ENCODE measurements at regions not wholly inside any gene's neighbourhood (a gene's known extent, or its start where the extent isn't known, plus 50 kb on each side); places are given as distances from the start of the nearest gene placed in this dataset.
"Not testable (repeated sequence)": the region's sequence is repeated elsewhere in the genome, so short reads cannot be mapped to it uniquely, and the experiment has no call there.

- H3K9me3 Mint-ChIP-seq: no peaks in the 10 kb centered on the region
- ATAC-seq (replicated peaks): no peak
- H3K4me3 Mint-ChIP-seq: no peak overlapping the region
- H3K36me3 Mint-ChIP-seq (ENCODE audit: low read depth): no peaks in the 10 kb centered on the region
- H3K4me1 Mint-ChIP-seq: no peaks in the 10 kb centered on the region
- H3K27ac Mint-ChIP-seq: no peak overlapping the region
- H3K27me3 Mint-ChIP-seq: no peaks in the 10 kb centered on the region
These were observed 131.9 kb upstream of the ZC3H12C start for GRCh38 chr11:109961261-109961660.

DNA sequence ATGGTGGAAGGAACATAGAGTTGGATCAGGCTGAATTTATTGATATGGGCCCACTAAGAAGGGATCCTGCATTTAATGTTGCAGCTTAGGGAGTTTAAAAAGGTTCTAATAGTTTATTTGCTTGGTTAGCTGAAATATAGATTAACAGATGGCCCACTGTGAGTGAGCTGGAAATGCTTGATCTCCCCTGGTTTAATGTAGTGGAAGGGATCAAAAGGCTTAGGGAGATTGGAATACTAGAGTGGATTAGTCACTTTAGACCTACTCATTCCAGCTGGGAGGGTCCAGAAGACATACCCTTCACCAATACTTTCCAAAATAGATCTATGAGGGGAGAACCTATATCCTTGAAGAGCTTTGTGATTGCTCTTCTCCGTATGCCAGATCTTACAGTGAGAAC, 130.1 kb upstream of the ZC3H12C start:
- Mint-ChIP-seq H3K27me3 (no peaks in the 10 kb centered on the region), H3K4me3 (no peak overlapping the region)
- ATAC-seq (replicated peaks): no peak

GRCh38 chr11:109964487-109964886, 128.7 kb upstream of the ZC3H12C start:
- no peak overlapping the region for H3K4me3 Mint-ChIP-seq
- H3K27me3 Mint-ChIP-seq: no peaks in the 10 kb centered on the region
- no peaks in the 10 kb centered on the region for H3K9me3 Mint-ChIP-seq
- no peak overlapping the region for H3K27ac Mint-ChIP-seq
- no peaks in the 10 kb centered on the region for H3K4me1 Mint-ChIP-seq
- ATAC-seq (replicated peaks): no peak
- H3K36me3 Mint-ChIP-seq (ENCODE audit: low read depth): no peaks in the 10 kb centered on the region

More for the DNA sequence above, 130.1 kb upstream of the ZC3H12C start:
- no peaks in the 10 kb centered on the region for H3K9me3 Mint-ChIP-seq
- no peak overlapping the region for H3K27ac Mint-ChIP-seq
- no peaks in the 10 kb centered on the region for H3K4me1 Mint-ChIP-seq
- H3K36me3 Mint-ChIP-seq (ENCODE audit: low read depth): no peaks in the 10 kb centered on the region

GRCh38 chr11:109965445-109965844, 127.7 kb upstream of the ZC3H12C start:
- H3K36me3 Mint-ChIP-seq (ENCODE audit: low read depth); H3K9me3 Mint-ChIP-seq: not testable (repeated sequence)

GRCh38 chr11:109965926-109966325, 127.3 kb upstream of the ZC3H12C start:
- H3K36me3 Mint-ChIP-seq (ENCODE audit: low read depth); ATAC-seq (replicated peaks); H3K27me3 Mint-ChIP-seq: not testable (repeated sequence)

More at GRCh38 chr11:109965445-109965844, 127.7 kb upstream of the ZC3H12C start:
- H3K27me3 Mint-ChIP-seq; H3K4me3 Mint-ChIP-seq; H3K4me1 Mint-ChIP-seq; H3K27ac Mint-ChIP-seq; ATAC-seq (replicated peaks): not testable (repeated sequence)

DNA sequence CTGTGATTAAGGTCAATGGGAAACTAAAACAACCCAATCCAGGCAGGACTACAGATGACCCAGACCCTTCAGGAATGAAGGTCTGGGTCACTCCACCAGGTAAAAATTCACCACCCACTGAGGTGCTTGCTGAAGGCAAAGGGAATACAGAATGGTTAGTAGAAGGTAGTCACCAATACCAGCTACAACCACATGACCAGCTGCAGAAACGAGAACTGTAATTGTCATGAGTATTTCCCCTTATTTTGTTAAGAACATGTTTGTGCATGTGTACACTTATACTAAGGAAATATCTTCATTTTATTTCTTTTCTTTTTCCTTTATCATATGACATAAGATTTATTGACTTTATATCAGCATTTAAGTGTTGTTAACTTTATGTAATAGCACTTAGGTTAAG, 126.1 kb upstream of the ZC3H12C start:
- H3K9me3 Mint-ChIP-seq; H3K36me3 Mint-ChIP-seq (ENCODE audit: low read depth); ATAC-seq (replicated peaks); H3K4me1 Mint-ChIP-seq; H3K27ac Mint-ChIP-seq; H3K27me3 Mint-ChIP-seq; H3K4me3 Mint-ChIP-seq: not testable (repeated sequence)

More at GRCh38 chr11:109965926-109966325, 127.3 kb upstream of the ZC3H12C start:
- H3K4me1 Mint-ChIP-seq, H3K27ac Mint-ChIP-seq, H3K9me3 Mint-ChIP-seq, H3K4me3 Mint-ChIP-seq: not testable (repeated sequence)

- no peaks in the 10 kb centered on the region for H3K9me3 Mint-ChIP-seq
- no peak overlapping the region for H3K4me3 Mint-ChIP-seq
- H3K27me3 Mint-ChIP-seq: peaks cover 7% of the 10 kb centered on the region
- H3K36me3 Mint-ChIP-seq (ENCODE audit: low read depth): no peaks in the 10 kb centered on the region
- ATAC-seq (replicated peaks): no peak
- H3K4me1 Mint-ChIP-seq: peaks cover 4% of the 10 kb centered on the region
- no peak overlapping the region for H3K27ac Mint-ChIP-seq
These were observed 124.9 kb upstream of the ZC3H12C start for GRCh38 chr11:109968299-109968698.

DNA sequence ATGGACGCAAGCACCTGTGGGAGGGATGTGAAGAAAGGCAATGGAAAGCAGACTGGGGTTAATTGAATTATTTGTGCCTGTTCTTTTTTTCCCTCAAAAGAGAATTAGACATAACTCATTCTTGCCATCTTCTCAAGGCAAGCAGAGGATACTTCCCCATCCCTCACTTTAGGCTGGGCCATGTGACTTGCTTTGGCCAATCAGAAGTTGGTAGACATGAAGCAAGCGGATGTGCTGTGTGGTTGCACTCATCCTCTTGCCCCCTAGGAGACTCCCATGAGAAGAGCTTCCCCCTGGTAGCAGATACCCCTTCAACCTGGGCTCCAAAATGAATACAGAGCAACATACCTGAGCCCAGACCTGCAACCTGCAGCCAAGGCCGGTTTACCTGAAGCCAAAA, 124.4 kb upstream of the ZC3H12C start:
- Mint-ChIP-seq H3K27ac (no peak overlapping the region), H3K4me3 (no peak overlapping the region), H3K36me3 (ENCODE audit: low read depth) (no peaks in the 10 kb centered on the region), H3K9me3 (no peaks in the 10 kb centered on the region), H3K4me1 (peaks cover 4% of the 10 kb centered on the region), H3K27me3 (peaks cover 7% of the 10 kb centered on the region)
- no peak for ATAC-seq (replicated peaks)

DNA sequence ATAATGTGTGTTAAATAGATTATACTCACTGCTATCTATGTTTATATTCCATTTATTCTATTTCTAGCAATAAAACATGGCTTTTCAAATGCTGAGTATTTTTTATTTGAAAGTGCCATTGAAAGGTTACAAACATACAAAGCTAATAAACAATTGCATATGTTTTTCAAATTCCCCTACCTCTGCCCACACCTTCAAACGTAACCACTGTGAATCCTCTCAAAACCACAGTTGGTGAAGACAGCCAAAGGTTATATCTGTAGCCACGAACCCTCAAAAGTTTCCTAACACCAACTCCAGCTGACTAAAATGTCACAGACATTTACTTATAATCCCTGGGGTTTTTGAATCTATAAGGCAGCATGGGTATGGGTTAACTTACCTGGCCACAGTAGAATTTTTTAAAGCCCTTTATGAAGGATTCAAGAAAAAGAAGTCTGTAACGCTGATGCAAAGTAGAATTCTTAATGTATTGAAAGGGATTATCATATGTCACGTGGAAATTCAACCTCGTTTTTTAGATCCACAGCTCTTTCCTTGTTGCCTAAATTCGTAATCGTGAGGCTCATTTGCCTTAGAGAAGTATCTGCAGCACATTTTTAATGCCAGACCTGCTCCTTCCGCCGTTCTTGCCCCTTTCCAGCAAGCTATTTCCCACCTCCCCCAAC, 122.5 kb upstream of the ZC3H12C start:
- no peaks in the 10 kb centered on the region for H3K36me3 Mint-ChIP-seq (ENCODE audit: low read depth)
- ATAC-seq (replicated peaks): peak; percentile 51
- H3K27me3 Mint-ChIP-seq: peaks cover 16% of the 10 kb centered on the region
- H3K4me3 Mint-ChIP-seq: no peak overlapping the region
- no peak overlapping the region for H3K27ac Mint-ChIP-seq
- H3K4me1 Mint-ChIP-seq: peaks cover 4% of the 10 kb centered on the region
- peaks cover 4% of the 10 kb centered on the region for H3K9me3 Mint-ChIP-seq

DNA sequence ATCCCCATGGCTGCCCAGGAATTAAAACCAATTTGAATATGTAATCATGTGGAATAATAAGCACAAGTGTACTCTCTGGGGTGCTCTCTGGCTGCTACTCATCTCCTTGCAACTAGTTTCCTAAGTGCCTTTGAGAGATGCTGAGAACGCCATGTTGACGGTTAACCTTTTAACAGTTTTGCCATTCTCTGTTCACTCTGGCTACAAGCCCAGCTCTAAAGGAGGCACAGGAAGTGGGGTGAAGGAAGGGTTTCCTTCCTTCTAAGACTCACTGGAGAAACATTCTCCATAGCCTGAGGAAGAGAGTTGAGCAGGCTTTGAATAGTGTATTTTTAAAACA, 122.0 kb upstream of the ZC3H12C start:
- Mint-ChIP-seq H3K27me3 (peaks cover 16% of the 10 kb centered on the region), H3K36me3 (ENCODE audit: low read depth) (no peaks in the 10 kb centered on the region), H3K9me3 (peaks cover 4% of the 10 kb centered on the region), H3K4me1 (peaks cover 4% of the 10 kb centered on the region), H3K4me3 (no peak overlapping the region), H3K27ac (no peak overlapping the region)
- no peak for ATAC-seq (replicated peaks)

- Mint-ChIP-seq H3K4me3 (no peak overlapping the region), H3K9me3 (peaks cover 4% of the 10 kb centered on the region), H3K4me1 (peaks cover 4% of the 10 kb centered on the region), H3K27me3 (peaks cover 16% of the 10 kb centered on the region), H3K27ac (no peak overlapping the region), H3K36me3 (ENCODE audit: low read depth) (no peaks in the 10 kb centered on the region)
- ATAC-seq (replicated peaks): no peak
These were observed 120.9 kb upstream of the ZC3H12C start for GRCh38 chr11:109972181-109972715.

GRCh38 chr11:109972939-109973338, 120.3 kb upstream of the ZC3H12C start:
- Mint-ChIP-seq H3K4me1 (peaks cover 4% of the 10 kb centered on the region), H3K4me3 (no peak overlapping the region), H3K27ac (no peak overlapping the region), H3K9me3 (peaks cover 4% of the 10 kb centered on the region), H3K36me3 (ENCODE audit: low read depth) (no peaks in the 10 kb centered on the region), H3K27me3 (peaks cover 18% of the 10 kb centered on the region)
- no peak for ATAC-seq (replicated peaks)

DNA sequence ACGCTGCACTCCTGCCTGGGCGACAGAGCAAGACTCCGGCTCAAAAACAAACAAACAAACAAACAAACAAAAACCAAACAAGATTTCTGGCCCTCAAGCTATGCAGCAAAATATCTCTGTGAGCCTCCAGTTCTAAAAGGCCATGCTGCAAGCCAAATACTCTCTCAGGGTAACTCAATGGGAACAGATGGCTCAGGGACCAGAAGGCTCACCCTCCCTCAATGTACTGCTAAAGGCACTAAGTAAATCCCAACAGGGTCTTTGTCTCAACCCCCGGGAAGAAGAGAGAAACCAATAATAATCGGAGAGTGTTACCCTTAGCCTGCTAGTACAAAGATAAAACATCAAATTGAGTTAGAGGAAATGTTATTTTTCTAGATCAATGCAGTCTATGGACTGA, 119.7 kb upstream of the ZC3H12C start:
- Mint-ChIP-seq H3K27ac (no peak overlapping the region), H3K4me1 (peaks cover 4% of the 10 kb centered on the region), H3K36me3 (ENCODE audit: low read depth) (no peaks in the 10 kb centered on the region), H3K4me3 (no peak overlapping the region), H3K27me3 (peaks cover 22% of the 10 kb centered on the region), H3K9me3 (peaks cover 4% of the 10 kb centered on the region)
- no peak for ATAC-seq (replicated peaks)

GRCh38 chr11:109974523-109974922, 118.7 kb upstream of the ZC3H12C start:
- Mint-ChIP-seq H3K27ac (no peak overlapping the region), H3K36me3 (ENCODE audit: low read depth) (no peaks in the 10 kb centered on the region), H3K4me1 (peaks cover 4% of the 10 kb centered on the region), H3K4me3 (no peak overlapping the region), H3K27me3 (peaks cover 24% of the 10 kb centered on the region), H3K9me3 (peaks cover 4% of the 10 kb centered on the region)
- ATAC-seq (replicated peaks): no peak

- no peak for ATAC-seq (replicated peaks)
- peaks cover 31% of the 10 kb centered on the region for H3K27me3 Mint-ChIP-seq
- H3K27ac Mint-ChIP-seq: no peak overlapping the region
- H3K4me3 Mint-ChIP-seq: no peak overlapping the region
- H3K36me3 Mint-ChIP-seq (ENCODE audit: low read depth): no peaks in the 10 kb centered on the region
- no peaks in the 10 kb centered on the region for H3K4me1 Mint-ChIP-seq
- H3K9me3 Mint-ChIP-seq: peaks cover 4% of the 10 kb centered on the region
These were observed 114.3 kb upstream of the ZC3H12C start for GRCh38 chr11:109978895-109979294.
